ENCODE measurements at regions not wholly inside any gene's neighbourhood (a gene's known extent, or its start where the extent isn't known, plus 50 kb on each side); places are given as distances from the start of the nearest gene placed in this dataset.

DNA sequence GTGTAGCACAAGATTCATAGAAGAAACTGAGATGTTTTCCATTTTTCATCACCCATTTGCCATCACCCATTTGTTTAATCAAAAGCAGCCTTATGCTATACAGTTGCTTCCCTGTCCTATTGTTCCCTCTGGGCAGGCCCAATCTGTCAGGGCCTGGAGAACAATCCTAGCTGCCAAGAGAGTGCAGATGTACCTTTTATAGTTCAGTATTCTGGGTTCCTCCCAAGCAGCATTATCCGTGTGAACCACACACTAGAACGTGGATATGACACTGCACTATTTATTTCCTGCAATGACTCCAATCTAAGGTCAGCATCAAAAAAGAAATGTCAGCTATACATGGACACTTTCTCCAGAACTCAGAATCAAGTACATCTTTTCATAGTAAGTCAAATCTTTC, 269.0 kb downstream of the ADGRA3 start:
- no peak for DNase-seq (ENCODE audit: low read depth)
- H3K4me3 ChIP-seq (ENCODE audit: low read depth, low read length), result no peak overlapping the region

DNA sequence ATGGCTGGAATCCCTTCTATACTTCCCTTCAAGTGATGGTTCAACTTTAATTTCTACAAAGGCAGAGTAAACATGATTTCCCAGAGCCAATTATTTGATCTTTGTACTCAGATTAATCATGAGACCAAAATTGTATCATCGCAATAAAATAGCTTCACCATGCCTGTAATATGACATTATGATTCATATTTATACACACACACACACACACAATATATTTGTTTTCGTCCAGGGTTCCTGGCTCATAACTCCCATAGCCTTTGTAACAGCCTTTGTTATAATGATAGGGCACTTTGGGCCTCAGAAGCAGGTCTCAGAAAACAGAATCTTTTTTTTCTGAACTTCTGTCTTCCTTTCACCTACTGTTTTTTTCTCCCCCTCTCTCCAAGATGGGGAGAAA, 270.6 kb downstream of the ADGRA3 start:
- H3K4me3 ChIP-seq (ENCODE audit: low read depth, low read length), result no peak overlapping the region
- TF ChIP-seq, protein P1, sequence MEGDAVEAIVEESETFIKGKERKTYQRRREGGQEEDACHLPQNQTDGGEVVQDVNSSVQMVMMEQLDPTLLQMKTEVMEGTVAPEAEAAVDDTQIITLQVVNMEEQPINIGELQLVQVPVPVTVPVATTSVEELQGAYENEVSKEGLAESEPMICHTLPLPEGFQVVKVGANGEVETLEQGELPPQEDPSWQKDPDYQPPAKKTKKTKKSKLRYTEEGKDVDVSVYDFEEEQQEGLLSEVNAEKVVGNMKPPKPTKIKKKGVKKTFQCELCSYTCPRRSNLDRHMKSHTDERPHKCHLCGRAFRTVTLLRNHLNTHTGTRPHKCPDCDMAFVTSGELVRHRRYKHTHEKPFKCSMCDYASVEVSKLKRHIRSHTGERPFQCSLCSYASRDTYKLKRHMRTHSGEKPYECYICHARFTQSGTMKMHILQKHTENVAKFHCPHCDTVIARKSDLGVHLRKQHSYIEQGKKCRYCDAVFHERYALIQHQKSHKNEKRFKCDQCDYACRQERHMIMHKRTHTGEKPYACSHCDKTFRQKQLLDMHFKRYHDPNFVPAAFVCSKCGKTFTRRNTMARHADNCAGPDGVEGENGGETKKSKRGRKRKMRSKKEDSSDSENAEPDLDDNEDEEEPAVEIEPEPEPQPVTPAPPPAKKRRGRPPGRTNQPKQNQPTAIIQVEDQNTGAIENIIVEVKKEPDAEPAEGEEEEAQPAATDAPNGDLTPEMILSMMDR (IDR thresholded peaks at IDR 0.05; ENCODE audit: insufficient read depth, low read depth, low read length), result no peak
- DNase-seq (ENCODE audit: low read depth), result no peak

More for the DNA sequence above, 269.0 kb downstream of the ADGRA3 start:
- TF ChIP-seq, protein P1 (IDR thresholded peaks at IDR 0.05; ENCODE audit: insufficient read depth, low read depth, low read length), result no peak

DNA sequence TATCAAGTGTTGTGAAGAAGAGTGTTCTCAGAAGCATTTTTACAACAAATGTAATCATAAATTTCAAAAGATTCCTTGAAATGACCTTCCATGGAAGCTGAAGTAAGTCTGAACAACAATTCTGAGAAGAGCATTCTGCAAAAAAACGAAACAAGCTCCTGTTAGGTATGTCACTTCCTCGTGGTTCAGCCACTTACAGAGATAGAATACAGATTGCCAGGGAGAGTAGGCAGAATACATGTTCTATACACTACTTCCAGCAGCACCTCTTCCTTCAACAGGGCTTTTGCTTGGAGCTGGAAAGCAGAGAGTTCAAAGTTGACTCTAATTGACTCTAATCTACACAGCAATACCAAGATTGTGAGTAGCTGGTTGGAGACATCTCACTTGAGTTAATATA, 274.5 kb downstream of the ADGRA3 start:
- TF ChIP-seq, protein P1 (IDR thresholded peaks at IDR 0.05; ENCODE audit: insufficient read depth, low read depth, low read length), result no peak
- no peak overlapping the region for H3K4me3 ChIP-seq (ENCODE audit: low read depth, low read length)
- no peak for DNase-seq (ENCODE audit: low read depth)

DNA sequence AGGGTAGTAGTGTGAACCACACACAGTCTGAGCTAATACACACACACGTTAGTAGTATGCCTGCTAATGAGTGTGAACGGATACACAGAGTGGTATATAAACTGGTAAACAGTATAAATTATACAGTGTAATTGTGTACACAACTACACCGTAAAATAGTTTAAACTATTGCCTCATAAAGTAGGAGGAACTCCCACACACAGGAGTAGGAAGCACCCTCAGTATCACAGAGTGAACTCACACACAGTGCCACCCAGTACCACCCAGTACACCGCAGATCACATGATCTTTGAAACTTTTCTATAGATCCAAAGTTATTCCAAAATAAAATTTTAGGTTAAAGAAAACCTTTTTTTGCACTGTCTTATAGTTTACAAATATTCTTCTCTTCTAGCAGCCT, 275.1 kb downstream of the ADGRA3 start:
- TF ChIP-seq, protein P1 (IDR thresholded peaks at IDR 0.05; ENCODE audit: insufficient read depth, low read depth, low read length), result no peak
- no peak for DNase-seq (ENCODE audit: low read depth)
- no peak overlapping the region for H3K4me3 ChIP-seq (ENCODE audit: low read depth, low read length)

DNA sequence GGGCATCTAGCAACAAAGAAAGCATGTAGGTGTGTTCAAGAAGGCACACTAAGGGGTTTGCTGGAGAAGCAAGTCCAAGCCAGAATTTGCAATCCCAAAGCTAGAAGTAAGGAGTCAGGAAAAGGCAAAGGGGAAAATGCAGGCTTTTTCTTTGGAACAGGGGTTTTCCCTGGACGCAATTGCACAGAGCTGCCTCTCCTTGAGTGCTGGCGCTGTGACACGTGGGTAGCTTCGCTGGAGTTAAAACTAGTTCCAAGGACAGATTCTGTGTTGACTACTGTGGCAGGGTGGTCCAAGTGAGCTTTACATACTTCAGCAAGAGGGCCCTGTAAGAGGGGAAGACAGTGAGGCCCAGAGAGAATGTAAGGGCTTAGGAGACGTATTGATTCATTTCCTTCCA, 277.1 kb downstream of the ADGRA3 start:
- TF ChIP-seq, protein P1 (IDR thresholded peaks at IDR 0.05; ENCODE audit: insufficient read depth, low read depth, low read length), result no peak
- DNase-seq (ENCODE audit: low read depth), result no peak
- no peak overlapping the region for H3K4me3 ChIP-seq (ENCODE audit: low read depth, low read length)

DNA sequence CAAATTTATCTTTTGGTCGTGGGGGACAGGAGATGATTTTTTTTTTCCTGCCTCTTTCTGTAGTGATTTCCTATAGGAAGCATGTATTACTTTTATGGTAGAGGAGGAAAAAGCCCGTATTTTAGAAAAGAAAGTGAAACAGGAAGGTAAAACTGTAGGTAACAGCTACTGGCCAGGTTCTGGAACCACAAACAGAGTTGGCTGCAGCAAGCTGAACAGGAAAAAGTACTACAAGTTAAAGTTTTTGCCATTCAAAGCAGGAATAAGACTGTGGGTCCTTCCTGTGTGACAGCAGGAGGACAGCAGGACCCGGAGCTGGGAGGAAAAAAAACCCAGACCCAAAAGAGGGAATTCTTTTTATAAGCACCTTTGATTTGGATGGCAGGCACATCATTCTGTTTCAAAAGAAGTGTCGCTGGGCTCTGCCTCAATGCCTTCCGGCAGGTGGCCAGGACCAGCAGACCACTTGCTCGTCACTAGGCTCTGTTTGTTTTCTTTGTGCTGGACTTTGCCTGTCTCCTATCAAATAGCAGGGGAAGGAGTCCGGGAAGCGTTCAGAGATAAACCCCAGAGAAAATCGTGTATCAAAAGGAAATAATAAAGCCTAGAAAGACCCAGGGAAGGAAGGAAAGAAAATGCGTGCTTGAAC, 277.9 kb downstream of the ADGRA3 start:
- DNase-seq (ENCODE audit: low read depth), result no peak
- TF ChIP-seq, protein P1 (IDR thresholded peaks at IDR 0.05; ENCODE audit: insufficient read depth, low read depth, low read length), result no peak
- no peak overlapping the region for H3K4me3 ChIP-seq (ENCODE audit: low read depth, low read length)
